Mesendoderm (in vitro differentiated cells): ENCODE measurements at regions not wholly inside any gene's neighbourhood (a gene's known extent, or its start where the extent isn't known, plus 50 kb on each side); places are given as distances from the start of the nearest gene placed in this dataset.
"Not testable (repeated sequence)": the region's sequence is repeated elsewhere in the genome, so short reads cannot be mapped to it uniquely, and the experiment has no call there.

Experiments
- DNase-seq: peaks from one replicate; pipeline ENCODE4 v3.0.0; 2013
- H2AK5ac ChIP-seq: 2 replicates; pipeline ENCODE4 v1.6.1; 2013; ENCODE audit warnings: low read length, inconsistent platforms
- H2BK120ac ChIP-seq: 2 replicates; pipeline ENCODE4 v1.6.1; 2013; ENCODE audit warnings: low read depth, mild to moderate bottlenecking, low read length, moderate library complexity, mixed read lengths
- H2BK15ac ChIP-seq: replicated peaks from 2 replicates; pipeline ENCODE4 v1.6.1; 2013; ENCODE audit warnings: low read depth, mild to moderate bottlenecking, moderate library complexity
- H2BK5ac ChIP-seq: 2 replicates; pipeline ENCODE4 v1.6.1; 2013; ENCODE audit warnings: low read length, inconsistent platforms
- H3K18ac ChIP-seq: 2 replicates; pipeline ENCODE4 v1.6.1; 2013; ENCODE audit warnings: mild to moderate bottlenecking, low read length, mixed read lengths
- H3K23ac ChIP-seq: one replicate; pipeline ENCODE4 v1.6.1; 2013; ENCODE audit warnings: low read length
- H3K27ac ChIP-seq: 2 replicates; pipeline ENCODE4 v1.5.1; 2013; ENCODE audit warnings: low read depth, mild to moderate bottlenecking, inconsistent platforms, low read length, moderate library complexity
- H3K27me3 ChIP-seq: 2 replicates; pipeline ENCODE4 v1.6.1; 2013; ENCODE audit warnings: low read length, control low read depth, mild to moderate bottlenecking, inconsistent platforms; ENCODE audit not compliant: insufficient read depth, poor library complexity
- H3K36me3 ChIP-seq: 2 replicates; pipeline ENCODE4 v1.6.1; 2013; ENCODE audit warnings: low read length, inconsistent platforms; ENCODE audit not compliant: control insufficient read depth, insufficient read depth
- H3K4ac ChIP-seq: one replicate; pipeline ENCODE4 v1.6.1; 2013; ENCODE audit warnings: low read depth, mild to moderate bottlenecking, low read length, moderate library complexity
- H3K4me1 ChIP-seq: 2 replicates; pipeline ENCODE4 v1.6.1; 2013; ENCODE audit warnings: low read depth, low read length, inconsistent platforms; ENCODE audit not compliant: control insufficient read depth
- H3K4me2 ChIP-seq: 2 replicates; pipeline ENCODE4 v1.6.1; 2013; ENCODE audit warnings: low read length
- H3K4me3 ChIP-seq: 2 replicates; pipeline ENCODE4 v1.5.1; 2013; ENCODE audit warnings: mild to moderate bottlenecking, low read length
- H3K56ac ChIP-seq: one replicate; pipeline ENCODE4 v1.6.1; 2013; ENCODE audit warnings: low read length
- H3K79me1 ChIP-seq: 2 replicates; pipeline ENCODE4 v1.6.1; 2013; ENCODE audit warnings: low read length, inconsistent platforms
- H3K79me2 ChIP-seq: 2 replicates; pipeline ENCODE4 v1.6.1; 2013; ENCODE audit warnings: mild to moderate bottlenecking, low read length; ENCODE audit not compliant: control insufficient read depth, insufficient read depth
- H3K9ac ChIP-seq: 2 replicates; pipeline ENCODE4 v1.6.1; 2013; ENCODE audit warnings: low read length, inconsistent platforms
- H4K5ac ChIP-seq: one replicate; pipeline ENCODE4 v1.6.1; 2013; ENCODE audit warnings: low read length
- H4K8ac ChIP-seq: one replicate; pipeline ENCODE4 v1.6.1; 2013; ENCODE audit warnings: low read depth, mild to moderate bottlenecking, control low read depth, low read length, moderate library complexity
- WGBS: extraction: QIAGEN DNeasy Blood & Tissue Kit; methylation state at CpG from one replicate; pipeline ENCODE4 v1.1.7; 2013; ENCODE audit warnings: low lambda C conversion rate, missing lambda C conversion rate; ENCODE audit not compliant: insufficient coverage; ENCODE audit errors: extremely low coverage; 5-methylcytosine and 5-hydroxymethylcytosine counted together

- H3K27ac ChIP-seq, H2AK5ac ChIP-seq, H3K56ac ChIP-seq, H3K4me1 ChIP-seq, H4K8ac ChIP-seq, H3K4me3 ChIP-seq, H2BK120ac ChIP-seq, H4K5ac ChIP-seq, H3K79me1 ChIP-seq, H3K23ac ChIP-seq, H3K4me2 ChIP-seq, H3K79me2 ChIP-seq, H2BK15ac ChIP-seq, H3K36me3 ChIP-seq, H3K4ac ChIP-seq, H3K9ac ChIP-seq, DNase-seq, H2BK5ac ChIP-seq, H3K27me3 ChIP-seq, H3K18ac ChIP-seq: not testable (repeated sequence)
- WGBS, result no CpG with 5 or more reads among the region's 1 CpG
These were observed 51.9 kb upstream of the ARHGAP29 start for GRCh38 chr1:94289244-94289643.
